Stimulated activated naive B cell treated with anti-CD40 and anti-IgM and Interleukin-4, amounts not matched to agents 10 μg/mL and 1 μg/mL and 100 μg/mL, for 72 hours (primary cell): ENCODE measurements at regions not wholly inside any gene's neighbourhood (a gene's known extent, or its start where the extent isn't known, plus 50 kb on each side); places are given as distances from the start of the nearest gene placed in this dataset.

ENCODE experiments used
- ATAC-seq, 2 donors: fragments of 150-1000 bp; cut with Tn5 transposase; replicated peaks; 2 replicates each; pipeline ENCODE4 v1.10.0; 2021; ENCODE audit warnings: moderate library complexity in 1 of 2
- DNase-seq: peaks from one replicate; pipeline ENCODE4 v3.0.0; 2021
- H3K27ac Mint-ChIP-seq: one replicate; pipeline ENCODE4 v1.8.0; 2022; ENCODE audit warnings: mild to moderate bottlenecking, mixed read lengths
- H3K27me3 Mint-ChIP-seq, 2 donors: one replicate each; pipeline ENCODE4 v1.8.0; 2022; ENCODE audit warnings: mixed read lengths in 2 of 2
- H3K36me3 Mint-ChIP-seq, 2 donors: one replicate each; pipeline ENCODE4 v1.8.0; 2022; ENCODE audit warnings: mixed read lengths in 2 of 2, mild to moderate bottlenecking in 1 of 2
- H3K4me1 Mint-ChIP-seq, 2 donors: one replicate each; pipeline ENCODE4 v1.8.0; 2022; ENCODE audit warnings: mixed read lengths in 2 of 2, mild to moderate bottlenecking in 1 of 2
- H3K4me3 Mint-ChIP-seq, 2 donors: one replicate each; pipeline ENCODE4 v1.8.0; 2022; ENCODE audit warnings: mild to moderate bottlenecking in 2 of 2, mixed read lengths in 2 of 2, moderate library complexity in 1 of 2
- H3K9me3 Mint-ChIP-seq, 2 donors: one replicate each; pipeline ENCODE4 v1.8.0; 2022; ENCODE audit warnings: mixed read lengths in 2 of 2, mild to moderate bottlenecking in 1 of 2

DNA sequence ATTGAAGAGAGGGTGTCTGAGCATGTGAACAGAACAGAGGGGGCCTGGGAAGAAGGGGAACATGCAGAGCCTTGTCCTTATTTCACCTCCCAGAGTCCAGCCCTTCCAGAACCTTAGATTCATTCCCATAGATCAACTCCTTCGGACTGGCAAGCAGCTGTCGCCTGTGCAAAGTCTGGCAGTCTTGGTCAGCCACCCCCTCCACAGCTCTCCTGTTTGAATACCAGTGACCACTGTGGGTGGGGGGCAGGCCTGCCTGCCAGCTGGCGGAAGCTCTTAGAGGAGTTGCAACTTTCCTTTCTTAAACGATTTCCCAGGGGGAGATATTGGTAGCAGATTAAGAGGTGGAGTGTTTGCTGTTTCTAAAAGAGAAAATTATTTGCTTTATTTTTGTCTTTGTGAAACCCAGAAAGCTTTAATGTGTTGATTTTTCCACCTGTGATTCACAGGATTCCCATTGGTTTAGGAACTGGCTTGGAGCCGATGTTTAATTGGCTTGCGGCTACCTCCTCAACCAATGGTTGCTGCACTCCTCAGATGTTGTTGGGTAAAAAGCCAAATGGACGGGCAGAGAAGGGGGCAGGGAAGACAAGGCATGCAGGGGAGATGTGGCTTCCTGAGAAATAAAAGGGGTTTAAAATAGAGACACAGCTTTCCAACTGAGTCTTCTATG, 62.2 kb upstream of the PRPS1 start:
- H3K9me3 Mint-ChIP-seq: no peaks in the 10 kb centered on the region
- H3K4me3 Mint-ChIP-seq: no peak overlapping the region
- peaks cover 0 to 7% of the 10 kb centered on the region in 2 donors for H3K36me3 Mint-ChIP-seq
- peaks cover 8 to 17% of the 10 kb centered on the region in 2 donors for H3K27me3 Mint-ChIP-seq
- peaks cover 2 to 6% of the 10 kb centered on the region in 2 donors for H3K4me1 Mint-ChIP-seq
- DNase-seq: no peak
- ATAC-seq: peak in 1 of 2 donors; percentile 43
- no peak overlapping the region for H3K27ac Mint-ChIP-seq

DNA sequence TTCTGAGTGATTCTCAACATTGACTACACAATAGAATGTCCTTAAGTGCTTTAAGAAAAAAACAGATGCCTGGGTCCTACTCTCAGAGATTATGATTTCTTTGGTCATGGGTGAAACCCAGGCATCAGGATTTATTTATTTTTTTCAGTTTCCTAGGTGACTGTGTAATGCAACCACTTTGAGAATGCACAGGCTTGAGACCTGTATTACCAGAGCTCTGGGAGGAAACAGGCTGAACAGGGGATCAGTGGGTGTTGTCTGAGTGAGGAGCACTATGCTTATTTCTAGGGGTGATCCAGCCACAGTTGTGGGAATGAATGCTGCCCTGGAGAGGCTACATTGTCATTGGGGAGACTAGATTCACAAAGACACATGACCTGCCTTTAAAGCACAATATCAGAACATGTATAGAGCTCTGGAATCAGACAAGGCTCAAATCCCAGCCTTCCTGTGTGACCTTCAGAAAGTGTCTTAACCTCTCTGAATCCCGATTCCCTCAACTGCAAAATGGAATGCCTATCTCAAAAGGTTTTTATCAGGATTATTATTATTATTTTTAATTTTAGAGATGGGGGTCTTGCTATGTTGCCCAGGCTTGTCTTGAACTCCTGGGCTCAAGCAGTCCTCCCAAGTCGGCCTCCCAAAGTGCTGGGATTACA, 61.6 kb upstream of the PRPS1 start:
- ATAC-seq: no peak
- peaks cover 8 to 14% of the 10 kb centered on the region in 2 donors for H3K27me3 Mint-ChIP-seq

DNA sequence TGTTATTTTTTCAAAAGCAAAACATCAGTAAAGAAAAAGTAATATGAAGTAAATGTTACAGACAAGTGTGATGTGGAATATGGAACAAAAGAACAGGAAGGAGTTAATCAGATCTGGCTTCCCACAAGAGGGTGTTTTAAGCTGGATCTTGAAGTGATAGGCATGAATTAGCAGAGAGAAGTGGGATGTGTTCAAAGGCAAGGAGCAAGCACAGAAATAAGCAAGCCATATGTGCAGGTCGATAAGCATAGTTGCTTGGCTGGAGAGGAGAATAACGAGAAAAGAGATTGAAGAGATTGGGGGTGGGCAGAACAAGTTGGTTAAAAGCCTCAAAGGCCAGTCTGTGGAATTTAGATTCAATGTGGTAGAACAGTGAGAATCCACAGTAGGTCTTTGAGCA, 60.9 kb upstream of the PRPS1 start:
- Mint-ChIP-seq H3K36me3 (peaks cover 0 to 4% of the 10 kb centered on the region in 2 donors), H3K9me3 (peaks cover 0 to 1% of the 10 kb centered on the region in 2 donors), H3K4me3 (no peak overlapping the region), H3K27me3 (peaks cover 3 to 8% of the 10 kb centered on the region in 2 donors), H3K4me1 (peaks cover 2 to 6% of the 10 kb centered on the region in 2 donors), H3K27ac (no peak overlapping the region)
- ATAC-seq: no peak
- no peak for DNase-seq

More for the DNA sequence above, 61.6 kb upstream of the PRPS1 start:
- H3K4me1 Mint-ChIP-seq: peaks cover 2 to 6% of the 10 kb centered on the region in 2 donors
- H3K27ac Mint-ChIP-seq: no peak overlapping the region
- no peak for DNase-seq
- peaks cover 0 to 7% of the 10 kb centered on the region in 2 donors for H3K36me3 Mint-ChIP-seq
- no peaks in the 10 kb centered on the region for H3K9me3 Mint-ChIP-seq
- H3K4me3 Mint-ChIP-seq: no peak overlapping the region

DNA sequence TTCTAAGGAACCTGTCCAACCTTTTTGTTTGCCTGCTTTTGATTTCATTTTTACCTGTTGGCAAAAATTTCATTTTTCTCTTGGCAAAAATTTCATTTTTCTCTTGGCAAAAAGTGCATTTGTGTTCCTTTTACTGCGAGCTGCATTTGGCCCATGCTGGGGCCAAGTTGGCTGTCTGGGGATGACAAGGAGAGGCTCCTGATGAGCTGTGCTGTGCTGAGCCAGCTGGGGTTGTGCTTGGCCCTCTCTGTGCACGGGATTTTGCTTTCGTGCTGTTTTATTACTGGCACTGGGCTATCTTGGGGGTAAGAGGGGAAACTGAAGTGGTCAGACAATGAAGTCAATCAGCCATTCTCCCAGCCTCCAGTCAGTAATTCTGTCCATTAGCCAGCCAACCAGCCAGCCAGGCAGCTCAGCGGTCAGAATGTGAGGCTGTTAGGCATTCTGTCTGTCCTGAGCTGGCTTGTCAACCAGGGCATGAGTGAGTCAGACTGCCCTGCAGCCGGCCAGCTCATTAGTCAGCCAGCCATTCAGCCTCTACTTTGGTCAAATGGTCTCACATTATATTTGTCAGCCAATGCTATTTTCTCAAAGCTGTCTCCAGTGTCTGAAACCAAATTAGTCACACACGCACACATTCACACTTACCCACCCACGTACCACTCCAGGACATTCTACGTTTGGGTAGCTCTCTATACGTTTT, 56.9 kb upstream of the PRPS1 start:
- no peaks in the 10 kb centered on the region for H3K27me3 Mint-ChIP-seq
- H3K4me1 Mint-ChIP-seq: no peaks in the 10 kb centered on the region
- H3K27ac Mint-ChIP-seq: no peak overlapping the region
- ATAC-seq (no peak), DNase-seq (no peak)
- H3K36me3 Mint-ChIP-seq: no peaks in the 10 kb centered on the region
- H3K4me3 Mint-ChIP-seq: no peak overlapping the region
- peaks cover 0 to 1% of the 10 kb centered on the region in 2 donors for H3K9me3 Mint-ChIP-seq

DNA sequence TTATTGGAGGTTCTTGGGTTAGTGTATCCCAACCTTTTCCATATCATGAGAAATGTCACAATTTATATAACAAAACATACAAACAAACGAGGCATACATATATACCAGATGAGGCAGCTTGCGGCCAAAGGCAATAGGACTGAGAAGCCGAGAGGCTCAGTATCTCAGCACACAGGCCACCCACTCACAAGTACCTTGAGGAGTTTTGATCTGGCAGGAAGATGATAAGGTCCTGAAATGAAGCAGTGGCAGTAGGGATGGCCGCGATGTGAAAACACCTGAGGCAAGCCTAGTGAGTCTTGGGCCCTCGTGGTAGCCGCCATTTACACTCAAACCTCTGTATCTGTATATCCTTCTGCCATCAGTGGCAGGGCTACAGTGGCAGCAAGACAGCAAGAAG, 55.3 kb upstream of the PRPS1 start:
- Mint-ChIP-seq H3K4me1 (no peaks in the 10 kb centered on the region), H3K36me3 (no peaks in the 10 kb centered on the region), H3K4me3 (no peak overlapping the region), H3K27me3 (no peaks in the 10 kb centered on the region), H3K27ac (no peak overlapping the region), H3K9me3 (peaks cover 0 to 1% of the 10 kb centered on the region in 2 donors)
- ATAC-seq (no peak), DNase-seq (no peak)

DNA sequence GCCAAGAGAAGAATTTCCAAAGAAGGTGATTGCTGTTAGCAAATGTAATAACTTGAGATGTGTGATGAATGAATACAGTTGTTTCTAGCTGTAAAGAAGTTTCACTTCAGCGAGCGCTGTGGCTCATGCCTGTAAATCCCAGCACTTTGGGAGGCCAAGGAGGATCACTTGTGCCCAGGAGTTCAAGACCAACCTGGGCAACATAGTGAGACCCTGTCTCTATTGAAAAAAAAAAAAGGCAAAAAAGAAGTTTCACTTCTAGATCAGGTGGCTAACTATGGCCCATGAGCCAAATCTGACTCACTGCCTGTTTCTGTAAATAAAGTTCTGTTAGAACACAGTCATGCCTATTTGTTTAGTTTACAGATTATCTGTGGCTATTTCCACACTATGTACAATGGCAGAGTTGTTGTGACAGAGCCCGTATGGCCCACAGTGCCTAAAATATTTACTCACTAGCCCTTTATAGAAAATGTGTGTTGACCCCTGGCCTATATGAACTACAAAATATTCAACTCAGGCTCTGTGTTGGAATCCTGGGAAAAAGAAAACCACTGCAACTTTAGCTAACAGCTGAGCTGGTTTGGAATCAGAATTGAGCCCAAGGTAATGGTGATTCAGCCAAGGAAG, 54.1 kb upstream of the PRPS1 start:
- Mint-ChIP-seq H3K4me3 (no peak overlapping the region), H3K9me3 (peaks cover 0 to 1% of the 10 kb centered on the region in 2 donors), H3K36me3 (no peaks in the 10 kb centered on the region), H3K27me3 (no peaks in the 10 kb centered on the region), H3K4me1 (no peaks in the 10 kb centered on the region), H3K27ac (no peak overlapping the region)
- DNase-seq: no peak
- ATAC-seq: no peak

DNA sequence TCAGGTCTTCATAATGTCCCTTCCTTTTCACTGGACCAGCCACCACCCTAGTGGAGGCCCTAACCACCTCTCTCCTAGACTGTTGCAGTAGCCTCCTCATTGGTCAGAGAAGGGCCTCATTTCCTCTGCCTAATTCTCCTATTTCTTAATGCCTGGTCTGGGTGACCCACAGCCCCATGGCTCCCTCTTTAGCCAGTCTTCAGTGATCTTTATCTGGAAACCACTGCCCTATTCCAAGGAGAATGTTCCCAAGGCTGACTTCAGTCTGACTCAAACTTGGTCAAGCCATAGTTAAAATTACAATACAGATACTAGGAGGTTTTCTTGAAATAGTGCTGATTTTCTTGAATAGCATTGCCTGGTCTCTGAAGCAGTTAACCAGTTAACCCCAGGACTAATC, 53.6 kb upstream of the PRPS1 start:
- no peak overlapping the region for H3K4me3 Mint-ChIP-seq
- ATAC-seq: no peak
- no peaks in the 10 kb centered on the region for H3K4me1 Mint-ChIP-seq
- no peak overlapping the region for H3K27ac Mint-ChIP-seq
- no peak for DNase-seq
- H3K27me3 Mint-ChIP-seq: no peaks in the 10 kb centered on the region
- H3K36me3 Mint-ChIP-seq: no peaks in the 10 kb centered on the region
- peaks cover 0 to 1% of the 10 kb centered on the region in 2 donors for H3K9me3 Mint-ChIP-seq

DNA sequence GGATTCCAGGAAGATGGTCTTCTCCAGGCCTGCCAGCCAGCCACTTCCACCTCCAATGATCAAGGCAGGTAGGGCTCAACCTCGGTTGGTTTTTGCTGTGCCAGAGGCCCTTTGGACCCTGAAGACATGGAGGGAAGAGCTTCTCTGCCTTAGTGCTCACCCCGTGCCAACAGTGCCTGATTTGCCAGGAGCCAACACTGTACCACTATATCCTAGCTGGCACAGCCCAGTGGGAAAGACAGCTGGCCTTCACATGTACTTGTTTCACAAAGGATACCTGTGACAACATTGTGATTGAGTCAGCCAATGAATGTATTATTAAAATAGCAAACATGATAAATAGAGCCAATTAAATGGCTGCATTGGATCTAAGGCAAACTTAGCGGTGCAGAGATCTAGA, 51.9 kb upstream of the PRPS1 start:
- DNase-seq (no peak), ATAC-seq (no peak)
- no peaks in the 10 kb centered on the region for H3K4me1 Mint-ChIP-seq
- H3K9me3 Mint-ChIP-seq: peaks cover 0 to 1% of the 10 kb centered on the region in 2 donors
- H3K36me3 Mint-ChIP-seq: no peaks in the 10 kb centered on the region
- H3K27me3 Mint-ChIP-seq: no peaks in the 10 kb centered on the region
- H3K4me3 Mint-ChIP-seq: no peak overlapping the region
- no peak overlapping the region for H3K27ac Mint-ChIP-seq

DNA sequence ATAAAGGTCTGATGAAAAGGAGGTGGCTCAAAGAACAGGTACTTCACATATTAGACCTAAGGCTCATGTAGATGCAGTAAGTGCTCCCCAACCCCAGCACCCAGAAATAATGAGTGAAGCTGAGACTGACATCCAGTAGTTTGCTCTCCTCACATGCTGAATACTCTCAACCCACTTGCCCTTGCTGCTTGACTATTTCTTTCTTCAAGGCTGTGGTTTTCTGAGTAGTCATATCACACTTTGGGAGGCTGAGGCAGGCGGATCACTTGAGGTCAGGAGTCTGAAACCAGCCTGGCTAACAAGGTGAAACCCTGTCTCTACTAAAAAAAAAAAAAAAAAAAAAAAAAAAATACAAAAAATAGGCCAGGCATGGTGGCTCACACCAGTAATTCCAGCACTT, 51.5 kb upstream of the PRPS1 start:
- ATAC-seq (no peak), DNase-seq (no peak)
- H3K36me3 Mint-ChIP-seq: no peaks in the 10 kb centered on the region
- H3K27ac Mint-ChIP-seq: no peak overlapping the region
- no peak overlapping the region for H3K4me3 Mint-ChIP-seq
- H3K4me1 Mint-ChIP-seq: no peaks in the 10 kb centered on the region
- no peaks in the 10 kb centered on the region for H3K27me3 Mint-ChIP-seq
- peaks cover 0 to 1% of the 10 kb centered on the region in 2 donors for H3K9me3 Mint-ChIP-seq

DNA sequence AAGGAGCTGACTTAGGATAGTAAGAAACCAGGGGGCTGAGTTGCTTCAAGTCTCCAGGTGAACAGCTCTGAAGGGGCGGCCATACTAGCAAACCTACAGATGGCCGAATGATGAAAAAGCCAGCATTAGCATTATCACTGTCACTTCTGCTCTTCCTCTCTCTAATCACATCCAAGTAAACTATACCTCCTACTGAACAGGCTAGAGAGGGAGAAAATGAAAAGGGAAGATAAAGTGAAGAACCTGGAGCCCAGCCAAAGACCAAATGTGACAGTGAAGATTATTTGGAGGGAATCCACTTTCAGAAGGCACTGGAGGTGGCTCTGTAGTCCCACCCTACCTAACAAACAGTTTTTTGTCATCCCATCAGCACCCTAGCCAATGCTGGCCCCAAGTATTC, 50.4 kb upstream of the PRPS1 start:
- H3K36me3 Mint-ChIP-seq: no peaks in the 10 kb centered on the region
- no peaks in the 10 kb centered on the region for H3K9me3 Mint-ChIP-seq
- no peak for DNase-seq
- no peaks in the 10 kb centered on the region for H3K4me1 Mint-ChIP-seq
- no peaks in the 10 kb centered on the region for H3K27me3 Mint-ChIP-seq
- ATAC-seq: no peak
- H3K4me3 Mint-ChIP-seq: no peak overlapping the region
- H3K27ac Mint-ChIP-seq: no peak overlapping the region
